Body of pancreas (tissue), 4 donors: ENCODE measurements at regions not wholly inside any gene's neighbourhood (a gene's known extent, or its start where the extent isn't known, plus 50 kb on each side); places are given as distances from the start of the nearest gene placed in this dataset.

Source experiments
- ATAC-seq: fragments of 150-250 bp; one replicate; pipeline ENCODE4 v1.9.1; 2016
- DNase-seq, 4 donors: peaks; one replicate each; pipeline ENCODE4 v3.0.0-alpha.2; 2019
- H3K27ac ChIP-seq, 4 donors: fragments of 200-600 bp; sonication (generic); 1 replicate in 3 of 4; 2 replicates in 1 of 4; pipeline versions ENCODE4 v1.5.1 to v1.6.1; 2016 to 2019; ENCODE audit warnings: mild to moderate bottlenecking in 1 of 4, mixed read lengths in 1 of 4, moderate library complexity in 1 of 4
- H3K27me3 ChIP-seq, 2 donors: fragments of 200-600 bp; sonication (generic); one replicate each; pipeline ENCODE4 v1.6.0; 2016; ENCODE audit warnings: mild to moderate bottlenecking in 1 of 2
- H3K36me3 ChIP-seq, 2 donors: fragments of 200-600 bp; sonication (generic); replicated peaks in 1 of 2; 2 replicates each; pipeline ENCODE4 v1.5.1; 2016; ENCODE audit warnings: low read depth in 2 of 2; ENCODE audit not compliant: insufficient read depth in 1 of 2
- H3K4me1 ChIP-seq: fragments of 200-600 bp; sonication (generic); one replicate; pipeline ENCODE4 v1.6.0; 2016
- H3K4me3 ChIP-seq, 2 donors: fragments of 200-600 bp; sonication (generic); 1 replicate in 1 of 2; 2 replicates in 1 of 2; pipeline ENCODE4 v1.5.1; 2016 to 2019
- H3K9me3 ChIP-seq, 3 donors: fragments of 200-600 bp; sonication (generic); 1 replicate in 2 of 3; 2 replicates in 1 of 3; pipeline ENCODE4 v1.5.1; 2016
- CTCF ChIP-seq, 7 experiments: fragments of 450-650 bp in 4 of 7; fragments of 200-600 bp in 3 of 7; sonication (generic) in 3 of 7; IDR thresholded peaks; one replicate each; pipeline ENCODE4 v1.5.1; 2016 to 2019; ENCODE audit warnings: antibody characterized with exemption in 7 of 7
- POLR2A ChIP-seq, 3 donors: fragments of 450-650 bp; IDR thresholded peaks; one replicate each; pipeline ENCODE4 v1.6.1; 2016; ENCODE audit warnings: antibody characterized with exemption in 3 of 3, mild to moderate bottlenecking in 2 of 3
- WGBS, 2 donors: methylation state at CpG; one replicate each; pipeline ENCODE4 v1.1.5; 2017; 5-methylcytosine and 5-hydroxymethylcytosine counted together
- intact Hi-C: fragments of 100-400 bp; cut with DNase I; formaldehyde crosslinking; loops from one replicate; pipeline ENCODE4 v1.15.1; 2023

- ATAC-seq, result no peak
- H3K4me1 ChIP-seq, result no peaks in the 10 kb centered on the region
- TF ChIP-seq POLR2A (IDR thresholded peaks at IDR 0.05), result no peak
- no peak for TF ChIP-seq CTCF (IDR thresholded peaks at IDR 0.05)
- H3K36me3 ChIP-seq, result no peaks in the 10 kb centered on the region
- DNase-seq, result no peak
- no peak overlapping the region for H3K27ac ChIP-seq
- intact Hi-C loops, result no loop called here
- no peak overlapping the region for H3K4me3 ChIP-seq
- H3K9me3 ChIP-seq, result no peaks in the 10 kb centered on the region
- WGBS, 2 donors, result 60 to 87% methylated on average over 2 of the region's 2 CpGs
- H3K27me3 ChIP-seq, result no peaks in the 10 kb centered on the region
Measured at GRCh38 chr12:15052691-15053090, 79.8 kb downstream of the PDE6H start.

DNA sequence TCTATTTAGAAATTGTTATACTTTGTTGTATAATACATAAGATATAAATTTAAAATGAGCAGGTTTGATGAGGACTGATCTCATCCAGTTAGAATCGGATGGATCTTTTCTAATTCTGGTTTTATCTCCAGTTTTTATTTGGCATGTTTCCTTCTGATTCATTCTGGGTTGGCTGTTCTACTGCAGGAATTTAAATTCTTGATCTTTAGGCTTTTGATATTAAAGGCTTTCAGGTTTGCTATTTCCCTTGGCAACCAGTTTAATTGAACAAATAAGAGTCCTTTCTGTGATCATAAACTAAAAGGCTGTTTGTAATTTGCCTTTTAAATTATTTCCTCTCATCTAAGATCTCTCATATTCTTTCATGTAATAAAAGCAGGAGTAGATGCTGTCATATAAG lies 83.4 kb downstream of the PDE6H start:
- Histone ChIP-seq H3K36me3 (no peaks in the 10 kb centered on the region), H3K27me3 (no peaks in the 10 kb centered on the region), H3K4me1 (no peaks in the 10 kb centered on the region), H3K27ac (no peak overlapping the region), H3K4me3 (no peak overlapping the region), H3K9me3 (no peaks in the 10 kb centered on the region)
- TF ChIP-seq CTCF (IDR thresholded peaks at IDR 0.05) (no peak), POLR2A (IDR thresholded peaks at IDR 0.05) (no peak)
- ATAC-seq, result no peak
- no peak for DNase-seq
- 53 to 60% methylated on average over 1 of the region's 1 CpG for WGBS, 2 donors
- intact Hi-C loops, result no loop called here
